Epithelial cell of prostate (primary cell): ENCODE measurements at regions not wholly inside any gene's neighbourhood (a gene's known extent, or its start where the extent isn't known, plus 50 kb on each side); places are given as distances from the start of the nearest gene placed in this dataset.
"Not testable (repeated sequence)": the region's sequence is repeated elsewhere in the genome, so short reads cannot be mapped to it uniquely, and the experiment has no call there.

Source experiments
- DNase-seq: peaks from one replicate; pipeline ENCODE4 v3.0.0-alpha.2; 2011; ENCODE audit warnings: low read depth, low spot score
- H3K27ac ChIP-seq: fragments of 450-650 bp; 2 replicates; pipeline ENCODE4 v1.5.1; 2017; ENCODE audit warnings: mild to moderate bottlenecking

- DNase-seq = no peak
- no peak overlapping the region for H3K27ac ChIP-seq
Measured at GRCh38 chr10:123221418-123221817, 67.2 kb downstream of the BUB3 start.

GRCh38 chr10:123222832-123223231, 68.6 kb downstream of the BUB3 start:
- no peak overlapping the region for H3K27ac ChIP-seq
- DNase-seq = no peak

GRCh38 chr10:123227706-123228105, 73.5 kb downstream of the BUB3 start:
- DNase-seq = peak; percentile 44
- no peak overlapping the region for H3K27ac ChIP-seq

GRCh38 chr10:123229927-123230630, 75.9 kb downstream of the BUB3 start:
- DNase-seq = peak; percentile 57
- H3K27ac ChIP-seq = no peak overlapping the region

GRCh38 chr10:123232879-123233278, 78.7 kb downstream of the BUB3 start:
- DNase-seq, H3K27ac ChIP-seq: not testable (repeated sequence)

GRCh38 chr10:123235014-123235413, 80.8 kb downstream of the BUB3 start:
- H3K27ac ChIP-seq, DNase-seq: not testable (repeated sequence)

GRCh38 chr10:123236126-123236525, 81.9 kb downstream of the BUB3 start:
- no peak overlapping the region for H3K27ac ChIP-seq
- DNase-seq = no peak

GRCh38 chr10:123240250-123240649, 86.0 kb downstream of the BUB3 start:
- no peak for DNase-seq
- no peak overlapping the region for H3K27ac ChIP-seq

GRCh38 chr10:123240776-123241175, 86.6 kb downstream of the BUB3 start:
- no peak for DNase-seq
- no peak overlapping the region for H3K27ac ChIP-seq

- H3K27ac ChIP-seq = no peak overlapping the region
- no peak for DNase-seq
Measured at GRCh38 chr10:123241391-123242141, 87.4 kb downstream of the BUB3 start.

- no peak overlapping the region for H3K27ac ChIP-seq
- DNase-seq = no peak
Measured at GRCh38 chr10:123244747-123245146, 90.5 kb downstream of the BUB3 start.

GRCh38 chr10:123245264-123245663, 91.1 kb downstream of the BUB3 start:
- DNase-seq = no peak
- H3K27ac ChIP-seq = no peak overlapping the region

GRCh38 chr10:123249894-123250293, 95.7 kb downstream of the BUB3 start:
- no peak overlapping the region for H3K27ac ChIP-seq
- no peak for DNase-seq

GRCh38 chr10:123250640-123251039, 96.4 kb downstream of the BUB3 start:
- DNase-seq = no peak
- H3K27ac ChIP-seq = no peak overlapping the region

GRCh38 chr10:123252779-123253178, 98.6 kb downstream of the BUB3 start:
- no peak overlapping the region for H3K27ac ChIP-seq

GRCh38 chr10:123254343-123254742, 100.1 kb downstream of the BUB3 start:
- H3K27ac ChIP-seq, DNase-seq: not testable (repeated sequence)

More at GRCh38 chr10:123252779-123253178, 98.6 kb downstream of the BUB3 start:
- no peak for DNase-seq

GRCh38 chr10:123257904-123258456, 103.8 kb downstream of the BUB3 start:
- no peak for DNase-seq

GRCh38 chr10:123259081-123259480, 104.9 kb downstream of the BUB3 start:
- H3K27ac ChIP-seq = no peak overlapping the region
- no peak for DNase-seq

More at GRCh38 chr10:123257904-123258456, 103.8 kb downstream of the BUB3 start:
- H3K27ac ChIP-seq = no peak overlapping the region

GRCh38 chr10:123259791-123260190, 105.6 kb downstream of the BUB3 start:
- no peak for DNase-seq
- H3K27ac ChIP-seq = no peak overlapping the region

- no peak overlapping the region for H3K27ac ChIP-seq
- DNase-seq = no peak
Measured at GRCh38 chr10:123262456-123262855, 108.3 kb downstream of the BUB3 start.

- no peak overlapping the region for H3K27ac ChIP-seq
- DNase-seq = no peak
Measured at GRCh38 chr10:123266971-123267370, 112.8 kb downstream of the BUB3 start.
